ENCODE measurements at regions not wholly inside any gene's neighbourhood (a gene's known extent, or its start where the extent isn't known, plus 50 kb on each side); places are given as distances from the start of the nearest gene placed in this dataset.

GRCh38 chr5:135119481-135119880 is 85.5 kb upstream of the PITX1 start:
- no peak overlapping the region for H3K4me3 ChIP-seq
- H3K4me1 ChIP-seq, result no peaks in the 10 kb centered on the region
- no peaks in the 10 kb centered on the region for H3K9me3 ChIP-seq
- no peak overlapping the region for H3K27ac ChIP-seq
- peaks cover 0 to 3% of the 10 kb centered on the region in 2 donors for H3K27me3 ChIP-seq
- no peak for DNase-seq (ENCODE audit: low spot score in 2 of 2)
- no peaks in the 10 kb centered on the region for H3K36me3 ChIP-seq
- intact Hi-C loops (cut with DNase I; ENCODE audit: low total_unique reads), result no loop called here
- no peak for TF ChIP-seq POLR2AphosphoS5 (IDR thresholded peaks at IDR 0.05)
- TF ChIP-seq, protein P1, sequence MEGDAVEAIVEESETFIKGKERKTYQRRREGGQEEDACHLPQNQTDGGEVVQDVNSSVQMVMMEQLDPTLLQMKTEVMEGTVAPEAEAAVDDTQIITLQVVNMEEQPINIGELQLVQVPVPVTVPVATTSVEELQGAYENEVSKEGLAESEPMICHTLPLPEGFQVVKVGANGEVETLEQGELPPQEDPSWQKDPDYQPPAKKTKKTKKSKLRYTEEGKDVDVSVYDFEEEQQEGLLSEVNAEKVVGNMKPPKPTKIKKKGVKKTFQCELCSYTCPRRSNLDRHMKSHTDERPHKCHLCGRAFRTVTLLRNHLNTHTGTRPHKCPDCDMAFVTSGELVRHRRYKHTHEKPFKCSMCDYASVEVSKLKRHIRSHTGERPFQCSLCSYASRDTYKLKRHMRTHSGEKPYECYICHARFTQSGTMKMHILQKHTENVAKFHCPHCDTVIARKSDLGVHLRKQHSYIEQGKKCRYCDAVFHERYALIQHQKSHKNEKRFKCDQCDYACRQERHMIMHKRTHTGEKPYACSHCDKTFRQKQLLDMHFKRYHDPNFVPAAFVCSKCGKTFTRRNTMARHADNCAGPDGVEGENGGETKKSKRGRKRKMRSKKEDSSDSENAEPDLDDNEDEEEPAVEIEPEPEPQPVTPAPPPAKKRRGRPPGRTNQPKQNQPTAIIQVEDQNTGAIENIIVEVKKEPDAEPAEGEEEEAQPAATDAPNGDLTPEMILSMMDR (IDR thresholded peaks at IDR 0.05), result no peak
- TF ChIP-seq POLR2A (IDR thresholded peaks at IDR 0.05), result no peak

DNA sequence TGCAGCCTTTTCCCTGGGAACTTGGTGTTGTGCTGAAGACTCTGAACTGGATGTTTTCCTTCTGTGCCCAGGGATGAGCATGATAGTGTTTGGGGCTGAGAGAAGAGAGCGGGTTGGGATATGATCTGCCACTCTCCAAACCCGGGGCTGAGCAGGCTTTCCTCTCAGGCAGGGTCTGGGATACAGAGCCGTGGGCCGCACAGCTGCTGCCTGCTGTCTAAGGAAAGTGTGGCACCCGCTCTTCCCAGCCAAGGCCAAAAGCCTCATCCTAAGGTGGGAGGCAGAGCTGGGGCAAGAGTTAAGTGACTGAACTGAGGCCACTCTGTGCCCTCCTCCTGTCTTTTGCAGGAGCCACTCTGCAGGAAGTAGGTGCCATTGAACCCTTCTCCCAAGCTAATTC is 83.6 kb upstream of the PITX1 start:
- H3K4me3 ChIP-seq, result no peak overlapping the region
- TF ChIP-seq, protein P1 (IDR thresholded peaks at IDR 0.05), result no peak
- TF ChIP-seq POLR2AphosphoS5 (IDR thresholded peaks at IDR 0.05), result no peak
- no peak for TF ChIP-seq POLR2A (IDR thresholded peaks at IDR 0.05)
- no peaks in the 10 kb centered on the region for H3K9me3 ChIP-seq
- no peaks in the 10 kb centered on the region for H3K27me3 ChIP-seq
- H3K4me1 ChIP-seq, result no peaks in the 10 kb centered on the region
- H3K36me3 ChIP-seq, result no peaks in the 10 kb centered on the region
- no peak overlapping the region for H3K27ac ChIP-seq
- no peak for DNase-seq (ENCODE audit: low spot score in 2 of 2)
- intact Hi-C loops (cut with DNase I; ENCODE audit: low total_unique reads), result no loop called here

DNA sequence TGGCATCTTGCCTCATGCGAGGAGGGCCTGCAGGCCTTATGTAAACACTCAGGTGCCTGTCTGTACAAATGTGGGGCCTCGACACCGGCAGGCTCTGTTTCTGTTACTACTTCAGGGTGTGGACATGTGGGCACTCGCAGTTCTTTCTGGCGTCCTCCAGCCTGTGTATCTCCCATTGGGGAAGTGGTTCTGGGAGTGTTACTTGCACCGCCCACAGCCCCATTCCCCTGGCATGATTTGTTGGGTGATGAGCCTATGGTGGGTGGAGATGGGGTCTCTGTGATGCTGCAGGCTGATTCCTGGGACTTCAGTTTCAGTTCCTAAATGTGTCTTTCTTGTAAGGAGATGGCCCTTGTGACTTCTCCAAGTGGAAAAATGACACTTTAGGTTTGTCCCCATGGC is 82.1 kb upstream of the PITX1 start:
- TF ChIP-seq, protein P1 (IDR thresholded peaks at IDR 0.05), result no peak
- TF ChIP-seq POLR2A (IDR thresholded peaks at IDR 0.05) (no peak), POLR2AphosphoS5 (IDR thresholded peaks at IDR 0.05) (no peak)
- intact Hi-C loops (cut with DNase I; ENCODE audit: low total_unique reads), result no loop called here
- DNase-seq (ENCODE audit: low spot score in 2 of 2), result no peak
- H3K4me3 ChIP-seq, result no peak overlapping the region
- H3K4me1 ChIP-seq, result no peaks in the 10 kb centered on the region
- H3K36me3 ChIP-seq, result no peaks in the 10 kb centered on the region
- H3K27ac ChIP-seq, result no peak overlapping the region
- H3K27me3 ChIP-seq, result no peaks in the 10 kb centered on the region
- H3K9me3 ChIP-seq, result no peaks in the 10 kb centered on the region

DNA sequence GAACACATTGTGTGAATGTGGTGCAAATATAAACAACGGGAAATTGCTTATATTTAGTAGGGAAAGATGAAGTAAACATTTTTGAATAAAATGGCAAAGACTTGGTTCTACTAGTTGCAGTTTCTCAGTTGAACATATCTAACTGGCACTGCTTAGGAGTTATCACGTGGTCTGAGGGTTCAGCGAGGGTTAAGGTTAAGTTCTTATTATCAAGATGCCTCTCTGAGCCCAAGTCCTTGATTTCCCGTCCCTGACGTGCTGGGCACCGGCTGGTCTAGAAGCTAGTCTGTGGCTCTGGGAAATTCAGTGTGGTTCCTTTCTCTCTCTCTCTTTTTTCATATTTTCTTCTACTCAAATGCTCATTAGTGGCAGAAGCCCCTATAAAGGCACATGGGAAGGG is 81.6 kb upstream of the PITX1 start:
- intact Hi-C loops (cut with DNase I; ENCODE audit: low total_unique reads), result no loop called here
- no peaks in the 10 kb centered on the region for H3K27me3 ChIP-seq
- no peak for DNase-seq (ENCODE audit: low spot score in 2 of 2)
- TF ChIP-seq POLR2AphosphoS5 (IDR thresholded peaks at IDR 0.05), result no peak
- TF ChIP-seq, protein P1 (IDR thresholded peaks at IDR 0.05), result no peak
- TF ChIP-seq POLR2A (IDR thresholded peaks at IDR 0.05), result no peak
- H3K36me3 ChIP-seq, result no peaks in the 10 kb centered on the region
- H3K9me3 ChIP-seq, result no peaks in the 10 kb centered on the region
- no peak overlapping the region for H3K4me3 ChIP-seq
- H3K27ac ChIP-seq, result no peak overlapping the region
- no peaks in the 10 kb centered on the region for H3K4me1 ChIP-seq

- H3K36me3 ChIP-seq, result no peaks in the 10 kb centered on the region
- no peak overlapping the region for H3K27ac ChIP-seq
- intact Hi-C loops (cut with DNase I; ENCODE audit: low total_unique reads), result no loop called here
- H3K9me3 ChIP-seq, result no peaks in the 10 kb centered on the region
- H3K4me3 ChIP-seq, result no peak overlapping the region
- DNase-seq (ENCODE audit: low spot score in 2 of 2), result no peak
- no peaks in the 10 kb centered on the region for H3K27me3 ChIP-seq
- no peaks in the 10 kb centered on the region for H3K4me1 ChIP-seq
- no peak for TF ChIP-seq POLR2A (IDR thresholded peaks at IDR 0.05)
- TF ChIP-seq, protein P1 (IDR thresholded peaks at IDR 0.05), result no peak
- TF ChIP-seq POLR2AphosphoS5 (IDR thresholded peaks at IDR 0.05), result no peak
Measured at GRCh38 chr5:135114759-135115158, 80.7 kb upstream of the PITX1 start.

All from breast epithelium (tissue), 4 donors.